Cardiac muscle cell (in vitro differentiated cells and primary cell): ENCODE measurements at regions not wholly inside any gene's neighbourhood (a gene's known extent, or its start where the extent isn't known, plus 50 kb on each side); places are given as distances from the start of the nearest gene placed in this dataset.
"Not testable (repeated sequence)": the region's sequence is repeated elsewhere in the genome, so short reads cannot be mapped to it uniquely, and the experiment has no call there.

Experiments
- DNase-seq, 2 donors: peaks; one replicate each; pipeline versions ENCODE4 v3.0.0 to v3.0.0-alpha.2; 2010 to 2017; ENCODE audit warnings: low read depth in 1 of 2, low spot score in 1 of 2
- H3K27ac ChIP-seq: fragments of 200-600 bp; sonication (generic); 2 replicates; pipeline ENCODE4 v1.5.1; 2016
- H3K27me3 ChIP-seq: fragments of 200-600 bp; sonication (generic); 2 replicates; pipeline ENCODE4 v1.6.0; 2016; ENCODE audit warnings: control low read depth
- H3K36me3 ChIP-seq: fragments of 200-600 bp; sonication (generic); 2 replicates; pipeline ENCODE4 v1.5.1; 2016; ENCODE audit warnings: control low read depth
- H3K4me1 ChIP-seq: fragments of 200-600 bp; sonication (generic); 2 replicates; pipeline ENCODE4 v1.8.1; 2017; ENCODE audit warnings: low read depth, mild to moderate bottlenecking, mixed run types
- H3K4me3 ChIP-seq: fragments of 200-600 bp; sonication (generic); 2 replicates; pipeline ENCODE4 v1.5.1; 2016; ENCODE audit warnings: mild to moderate bottlenecking
- H3K9me3 ChIP-seq: fragments of 200-600 bp; sonication (generic); 2 replicates; pipeline ENCODE4 v1.5.1; 2017; ENCODE audit warnings: low read depth, mild to moderate bottlenecking, control low read depth
- TF ChIP-seq, protein P1 (sequence below): IDR thresholded peaks from 2 replicates; pipeline ENCODE4 v1.5.1; 2012; ENCODE audit warnings: low read depth, mild to moderate bottlenecking, low read length

DNA sequence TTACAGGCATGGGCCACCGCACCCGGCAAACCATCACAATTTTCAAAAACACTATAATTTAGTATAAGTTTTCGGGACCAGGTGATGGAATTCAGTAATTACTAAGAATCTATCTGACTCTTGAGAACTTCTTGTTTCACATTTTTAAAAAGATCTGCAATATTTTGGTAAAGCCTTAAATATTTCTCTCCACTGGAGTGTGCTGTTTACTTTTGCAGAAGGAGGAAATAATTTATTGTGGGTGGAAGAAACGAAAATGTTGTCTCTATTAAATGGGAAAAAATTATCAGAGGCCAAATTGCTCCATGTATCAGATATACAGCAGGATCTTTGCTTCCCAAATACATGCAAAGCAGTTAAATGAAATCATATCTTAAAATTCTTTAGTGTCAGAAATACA is 566.8 kb upstream of the CYLC2 start:
- Histone ChIP-seq H3K36me3 (no peaks in the 10 kb centered on the region), H3K9me3 (no peaks in the 10 kb centered on the region), H3K27me3 (no peaks in the 10 kb centered on the region), H3K4me1 (no peaks in the 10 kb centered on the region), H3K27ac (no peak overlapping the region), H3K4me3 (no peak overlapping the region)
- DNase-seq, result no peak
- TF ChIP-seq, protein P1, sequence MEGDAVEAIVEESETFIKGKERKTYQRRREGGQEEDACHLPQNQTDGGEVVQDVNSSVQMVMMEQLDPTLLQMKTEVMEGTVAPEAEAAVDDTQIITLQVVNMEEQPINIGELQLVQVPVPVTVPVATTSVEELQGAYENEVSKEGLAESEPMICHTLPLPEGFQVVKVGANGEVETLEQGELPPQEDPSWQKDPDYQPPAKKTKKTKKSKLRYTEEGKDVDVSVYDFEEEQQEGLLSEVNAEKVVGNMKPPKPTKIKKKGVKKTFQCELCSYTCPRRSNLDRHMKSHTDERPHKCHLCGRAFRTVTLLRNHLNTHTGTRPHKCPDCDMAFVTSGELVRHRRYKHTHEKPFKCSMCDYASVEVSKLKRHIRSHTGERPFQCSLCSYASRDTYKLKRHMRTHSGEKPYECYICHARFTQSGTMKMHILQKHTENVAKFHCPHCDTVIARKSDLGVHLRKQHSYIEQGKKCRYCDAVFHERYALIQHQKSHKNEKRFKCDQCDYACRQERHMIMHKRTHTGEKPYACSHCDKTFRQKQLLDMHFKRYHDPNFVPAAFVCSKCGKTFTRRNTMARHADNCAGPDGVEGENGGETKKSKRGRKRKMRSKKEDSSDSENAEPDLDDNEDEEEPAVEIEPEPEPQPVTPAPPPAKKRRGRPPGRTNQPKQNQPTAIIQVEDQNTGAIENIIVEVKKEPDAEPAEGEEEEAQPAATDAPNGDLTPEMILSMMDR, result no peak

DNA sequence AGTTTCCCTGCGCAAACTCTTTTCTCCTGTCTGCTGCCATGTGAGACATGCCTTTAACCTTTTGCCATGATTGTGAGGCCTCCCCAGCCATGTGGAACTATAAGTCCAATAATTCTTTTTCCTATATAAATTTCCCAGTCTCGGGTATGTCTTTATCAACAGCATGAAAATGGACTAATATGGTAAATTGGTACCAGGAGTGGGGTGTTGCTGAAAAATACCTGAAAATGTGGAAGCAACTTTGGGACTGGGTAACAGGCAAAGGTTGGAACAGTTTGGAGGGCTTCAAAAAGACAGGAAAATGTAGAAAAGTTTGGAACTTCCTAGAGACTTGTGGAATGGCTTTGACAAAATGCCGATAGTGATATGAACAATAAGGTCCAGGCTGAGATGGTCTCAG is 578.9 kb upstream of the CYLC2 start:
- not testable (repeated sequence) for H3K9me3 ChIP-seq, H3K4me1 ChIP-seq, DNase-seq, H3K4me3 ChIP-seq, H3K27me3 ChIP-seq, H3K27ac ChIP-seq, H3K36me3 ChIP-seq

DNA sequence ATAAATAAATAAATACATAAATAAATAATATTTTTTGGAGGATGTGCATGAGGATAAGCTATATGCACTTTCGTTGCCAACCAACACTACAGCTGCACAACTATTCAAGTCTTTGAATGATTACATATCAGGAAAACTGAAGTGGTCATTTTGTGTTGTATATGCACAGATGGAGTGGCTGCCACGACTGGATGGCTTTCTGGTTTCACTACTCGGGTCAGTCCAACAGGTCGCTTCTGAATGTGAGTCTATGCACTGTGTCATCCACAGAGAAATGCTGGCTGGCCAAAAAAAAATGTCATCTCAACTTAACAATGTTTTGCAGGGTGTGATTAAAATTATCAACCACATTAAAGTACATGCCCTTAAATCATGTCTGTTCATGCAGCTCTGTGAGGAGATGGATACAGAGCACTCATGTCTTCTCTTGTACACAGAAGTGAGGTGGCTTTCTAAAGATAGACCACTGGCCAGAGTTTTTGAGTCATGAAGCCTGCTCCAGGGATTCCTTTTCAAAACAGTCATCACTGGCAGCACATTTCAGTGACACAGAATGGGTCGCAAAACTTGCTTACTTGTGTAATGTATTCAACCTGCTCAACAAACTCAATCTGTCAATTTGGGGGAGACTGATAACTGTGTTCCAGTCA is 589.8 kb upstream of the CYLC2 start:
- peaks cover 2% of the 10 kb centered on the region for H3K9me3 ChIP-seq
- H3K27ac ChIP-seq, result no peak overlapping the region
- H3K27me3 ChIP-seq, result no peaks in the 10 kb centered on the region
- no peaks in the 10 kb centered on the region for H3K36me3 ChIP-seq
- DNase-seq, result no peak
- no peaks in the 10 kb centered on the region for H3K4me1 ChIP-seq
- H3K4me3 ChIP-seq, result no peak overlapping the region
- TF ChIP-seq, protein P1, result no peak

DNA sequence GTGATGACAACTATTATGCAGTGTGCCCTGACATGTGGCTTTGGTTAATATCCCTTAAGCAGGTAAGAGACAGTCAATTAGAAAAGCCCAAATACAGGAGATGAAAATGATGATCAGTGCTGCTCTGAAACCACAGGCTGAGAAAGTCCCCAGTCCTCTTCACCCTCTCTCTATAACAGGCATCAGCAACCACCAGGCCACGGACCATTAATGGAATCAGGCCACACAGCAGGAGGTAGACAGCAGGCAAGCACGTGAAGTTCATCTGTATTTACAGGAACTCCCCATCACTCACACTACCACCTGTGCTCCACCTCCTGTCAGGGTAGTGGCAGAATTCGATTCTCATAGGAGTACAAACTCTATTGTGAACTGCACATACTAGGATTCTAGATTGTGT is 591.6 kb upstream of the CYLC2 start:
- TF ChIP-seq, protein P1, result no peak
- no peaks in the 10 kb centered on the region for H3K4me1 ChIP-seq

DNA sequence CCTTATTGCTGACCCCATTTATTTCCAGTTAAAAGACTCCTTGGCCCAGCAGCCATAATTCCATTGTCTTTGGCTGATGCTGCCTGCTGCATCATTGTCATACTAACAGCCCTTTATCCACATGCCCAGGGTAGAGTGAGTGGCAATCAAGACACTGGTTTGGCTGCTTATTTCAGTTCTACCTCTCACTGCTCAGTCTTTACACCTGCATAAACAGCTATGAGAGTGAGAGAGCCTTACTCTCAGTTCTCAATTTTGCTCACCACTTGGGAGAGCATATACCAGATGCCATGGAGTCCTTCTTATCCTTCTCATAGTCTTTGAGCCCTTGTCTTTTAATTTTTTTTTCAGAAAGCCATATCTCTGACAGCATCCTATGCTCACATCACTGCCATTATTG is 596.9 kb upstream of the CYLC2 start:
- H3K4me1 ChIP-seq, result no peaks in the 10 kb centered on the region
- no peaks in the 10 kb centered on the region for H3K36me3 ChIP-seq
- no peak for DNase-seq
- no peak overlapping the region for H3K27ac ChIP-seq
- H3K4me3 ChIP-seq, result no peak overlapping the region
- TF ChIP-seq, protein P1, result no peak
- H3K27me3 ChIP-seq, result no peaks in the 10 kb centered on the region
- peaks cover 2% of the 10 kb centered on the region for H3K9me3 ChIP-seq

More for the DNA sequence above, 591.6 kb upstream of the CYLC2 start:
- H3K27me3 ChIP-seq, result no peaks in the 10 kb centered on the region
- H3K4me3 ChIP-seq, result no peak overlapping the region
- peaks cover 2% of the 10 kb centered on the region for H3K9me3 ChIP-seq
- DNase-seq, result no peak
- H3K27ac ChIP-seq, result no peak overlapping the region
- H3K36me3 ChIP-seq, result no peaks in the 10 kb centered on the region

DNA sequence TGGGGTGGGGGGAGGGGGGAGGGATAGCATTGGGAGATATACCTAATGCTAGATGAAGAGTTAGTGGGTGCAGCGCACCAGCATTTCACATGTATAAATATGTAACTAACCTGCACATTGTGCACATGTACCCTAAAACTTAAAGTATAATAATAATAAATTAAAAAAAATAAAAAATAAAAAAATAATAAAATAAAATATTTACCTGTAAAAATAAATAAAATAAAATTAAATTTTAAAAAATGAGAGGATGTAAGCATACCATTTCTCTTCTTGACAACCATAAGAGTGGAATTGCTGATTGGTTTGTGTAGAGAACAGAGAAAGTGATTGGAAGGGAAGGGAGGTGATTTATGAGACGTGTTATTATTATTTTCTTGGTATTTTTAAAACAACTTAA is 609.5 kb upstream of the CYLC2 start:
- not testable (repeated sequence) for H3K27ac ChIP-seq, DNase-seq, H3K4me1 ChIP-seq, H3K36me3 ChIP-seq, H3K9me3 ChIP-seq, H3K27me3 ChIP-seq, H3K4me3 ChIP-seq
